Left forelimb (tissue), 1 donor: ENCODE measurements at regions not wholly inside any gene's neighbourhood (a gene's known extent, or its start where the extent isn't known, plus 50 kb on each side); places are given as distances from the start of the nearest gene placed in this dataset.

Experiments
- DNase-seq: peaks from one replicate; pipeline ENCODE4 v3.0.0-alpha.2; 2018; ENCODE audit warnings: low spot score

- no peak for DNase-seq
These were observed 66.8 kb upstream of the RFC3 start for GRCh38 chr13:33751151-33751550.

GRCh38 chr13:33752094-33752493 lies 65.9 kb upstream of the RFC3 start:
- DNase-seq = no peak

DNA sequence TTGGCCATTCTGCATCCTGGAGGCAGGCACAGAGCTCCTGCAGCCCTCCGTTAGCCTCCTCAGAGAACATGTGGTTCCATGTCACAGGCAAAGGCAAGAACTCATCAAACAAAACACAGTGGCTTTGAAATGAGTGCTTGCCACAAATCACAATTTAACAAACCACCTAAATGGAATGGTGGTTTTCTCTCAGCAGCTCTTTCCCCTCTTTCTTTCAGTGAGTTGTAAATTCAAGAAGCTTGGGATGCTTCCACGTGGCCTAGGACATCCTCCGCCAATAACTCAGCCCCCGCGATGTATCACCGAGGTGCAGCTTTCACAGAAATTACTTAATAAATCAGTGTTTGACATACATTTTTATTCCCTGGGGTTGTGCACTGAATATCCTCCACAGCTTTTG lies 65.4 kb upstream of the RFC3 start:
- DNase-seq = no peak

DNA sequence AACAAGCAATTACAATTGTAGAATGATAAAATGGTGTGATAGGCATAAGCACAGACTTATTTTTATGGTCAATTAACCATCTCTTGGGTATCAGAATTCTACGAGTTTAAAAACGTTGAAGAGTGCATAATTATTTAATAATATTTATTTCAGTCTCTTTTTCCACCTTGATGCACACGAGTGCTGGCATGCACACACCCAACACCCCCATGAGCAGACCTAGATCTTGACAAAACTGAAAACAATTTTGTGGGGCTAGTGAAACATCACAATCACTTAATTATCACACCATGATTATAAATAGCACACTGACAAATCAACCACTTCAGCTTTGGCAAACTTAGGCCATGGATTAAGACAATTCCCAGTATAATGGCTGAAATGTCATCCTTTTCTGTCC lies 61.0 kb upstream of the RFC3 start:
- DNase-seq = no peak

- no peak for DNase-seq
These were observed 60.2 kb upstream of the RFC3 start for GRCh38 chr13:33757713-33758112.

- DNase-seq = no peak
These were observed 59.8 kb upstream of the RFC3 start for GRCh38 chr13:33758113-33758512.

- DNase-seq = no peak
These were observed 56.2 kb upstream of the RFC3 start for GRCh38 chr13:33761740-33762139.

GRCh38 chr13:33763021-33763420 lies 54.9 kb upstream of the RFC3 start:
- DNase-seq = no peak

DNA sequence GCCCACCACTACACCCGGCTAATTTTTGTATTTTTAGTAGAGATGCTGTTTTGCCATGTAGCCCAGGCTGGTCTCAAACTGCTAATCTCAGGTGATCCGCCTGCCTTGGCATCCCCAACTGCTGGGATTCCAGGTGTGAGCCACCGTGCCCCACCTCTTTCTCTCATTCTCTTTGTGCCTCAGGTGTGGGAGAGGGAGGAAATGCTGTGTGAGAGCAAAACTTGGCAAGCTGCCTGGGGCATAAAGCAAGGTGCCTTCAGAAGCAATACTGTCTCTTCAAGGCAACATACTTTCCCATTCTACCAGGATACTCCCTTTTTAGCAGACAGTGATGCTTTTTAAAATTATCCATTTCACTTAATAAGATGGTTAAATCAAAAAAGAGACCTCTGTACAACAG lies 53.2 kb upstream of the RFC3 start:
- no peak for DNase-seq

- no peak for DNase-seq
These were observed 51.4 kb upstream of the RFC3 start for GRCh38 chr13:33766329-33767123.

GRCh38 chr13:33767140-33767539 lies 50.8 kb upstream of the RFC3 start:
- no peak for DNase-seq
